Kidney epithelial cell (primary cell): ENCODE measurements at regions not wholly inside any gene's neighbourhood (a gene's known extent, or its start where the extent isn't known, plus 50 kb on each side); places are given as distances from the start of the nearest gene placed in this dataset.

ENCODE experiments used
- DNase-seq: peaks from one replicate; pipeline ENCODE4 v3.0.0-alpha.2; 2010; ENCODE audit warnings: low read depth
- H3K27me3 ChIP-seq: 2 replicates; pipeline ENCODE4 v1.6.0; 2011; ENCODE audit warnings: low read length; ENCODE audit not compliant: control insufficient read depth, insufficient read depth
- H3K36me3 ChIP-seq: 2 replicates; pipeline ENCODE4 v1.5.1; 2011; ENCODE audit warnings: low read length; ENCODE audit not compliant: control insufficient read depth, insufficient read depth
- H3K4me3 ChIP-seq: 2 replicates; pipeline ENCODE4 v1.5.1; 2011; ENCODE audit warnings: low read depth, mild to moderate bottlenecking, control low read depth, low read length
- TF ChIP-seq, protein P1 (sequence below): IDR thresholded peaks from 2 replicates; pipeline ENCODE4 v1.5.1; 2011; ENCODE audit warnings: mild to moderate bottlenecking, moderate library complexity, low read length, control low read depth, inconsistent platforms; ENCODE audit not compliant: insufficient read depth, poor library complexity, severe bottlenecking

DNA sequence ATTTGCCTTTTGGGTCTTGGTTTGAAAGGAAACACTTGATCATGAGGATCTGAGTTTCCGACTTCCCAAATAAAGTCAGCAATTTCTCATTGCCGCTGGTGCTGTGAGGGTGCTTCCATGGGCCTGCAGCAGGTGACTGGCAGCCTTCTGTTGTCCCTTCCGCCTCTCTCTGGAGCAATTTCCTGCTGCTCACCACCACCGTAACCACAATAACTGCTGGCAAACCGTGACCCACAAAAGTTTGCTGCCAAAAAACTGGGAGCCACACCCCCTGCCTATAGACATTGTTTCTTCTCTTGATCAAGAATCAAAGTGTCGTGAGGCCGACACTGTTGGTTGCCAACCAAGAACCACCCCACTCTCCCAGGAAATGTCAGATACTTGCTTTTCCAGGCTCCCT lies 164.0 kb downstream of the NR2F2 start:
- no peak for DNase-seq
- Histone ChIP-seq H3K27me3 (no peaks in the 10 kb centered on the region), H3K36me3 (no peaks in the 10 kb centered on the region), H3K4me3 (no peak overlapping the region)
- TF ChIP-seq, protein P1, sequence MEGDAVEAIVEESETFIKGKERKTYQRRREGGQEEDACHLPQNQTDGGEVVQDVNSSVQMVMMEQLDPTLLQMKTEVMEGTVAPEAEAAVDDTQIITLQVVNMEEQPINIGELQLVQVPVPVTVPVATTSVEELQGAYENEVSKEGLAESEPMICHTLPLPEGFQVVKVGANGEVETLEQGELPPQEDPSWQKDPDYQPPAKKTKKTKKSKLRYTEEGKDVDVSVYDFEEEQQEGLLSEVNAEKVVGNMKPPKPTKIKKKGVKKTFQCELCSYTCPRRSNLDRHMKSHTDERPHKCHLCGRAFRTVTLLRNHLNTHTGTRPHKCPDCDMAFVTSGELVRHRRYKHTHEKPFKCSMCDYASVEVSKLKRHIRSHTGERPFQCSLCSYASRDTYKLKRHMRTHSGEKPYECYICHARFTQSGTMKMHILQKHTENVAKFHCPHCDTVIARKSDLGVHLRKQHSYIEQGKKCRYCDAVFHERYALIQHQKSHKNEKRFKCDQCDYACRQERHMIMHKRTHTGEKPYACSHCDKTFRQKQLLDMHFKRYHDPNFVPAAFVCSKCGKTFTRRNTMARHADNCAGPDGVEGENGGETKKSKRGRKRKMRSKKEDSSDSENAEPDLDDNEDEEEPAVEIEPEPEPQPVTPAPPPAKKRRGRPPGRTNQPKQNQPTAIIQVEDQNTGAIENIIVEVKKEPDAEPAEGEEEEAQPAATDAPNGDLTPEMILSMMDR, result no peak

DNA sequence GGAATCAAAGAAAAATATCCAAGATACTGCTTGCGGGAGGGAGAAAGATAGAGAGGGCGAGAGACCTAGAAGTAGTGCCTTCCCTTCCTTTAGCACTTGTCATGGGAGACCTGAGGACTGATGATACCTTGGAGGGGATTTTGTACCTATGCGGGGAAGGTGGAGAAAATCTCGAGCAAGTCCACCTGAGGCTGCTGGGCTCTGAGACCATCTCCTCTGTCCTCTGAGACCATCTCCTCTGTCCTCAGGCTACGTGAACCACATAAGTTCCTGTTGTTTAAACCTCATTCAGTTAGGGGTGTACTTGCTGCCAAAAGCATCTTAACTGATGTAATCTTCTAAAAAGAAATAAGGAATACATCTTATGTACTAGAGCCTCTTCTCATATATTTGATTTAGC lies 164.9 kb downstream of the NR2F2 start:
- no peak overlapping the region for H3K4me3 ChIP-seq
- TF ChIP-seq, protein P1, result no peak
- H3K36me3 ChIP-seq, result no peaks in the 10 kb centered on the region
- no peak for DNase-seq
- H3K27me3 ChIP-seq, result no peaks in the 10 kb centered on the region

DNA sequence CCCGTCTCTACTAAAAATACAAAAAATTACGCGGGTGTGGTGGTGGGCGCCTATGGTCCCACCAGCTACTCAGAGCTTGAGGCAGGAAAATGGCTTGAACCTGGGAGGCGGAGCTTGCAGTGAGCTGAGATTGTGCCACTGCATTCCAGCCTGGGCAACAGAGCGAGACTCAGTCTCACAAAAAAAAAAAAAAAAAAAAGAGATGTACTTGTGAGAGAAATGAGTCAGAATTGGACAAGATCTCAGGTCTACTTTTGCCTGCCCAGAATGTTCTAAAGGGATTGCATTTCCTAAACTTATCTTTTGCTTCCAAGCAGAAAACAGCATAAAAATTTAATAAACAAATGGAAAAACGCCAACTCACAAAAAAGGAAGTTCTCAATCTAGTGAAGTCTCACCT lies 167.5 kb downstream of the NR2F2 start:
- H3K4me3 ChIP-seq, result no peak overlapping the region
- TF ChIP-seq, protein P1, result no peak
- no peaks in the 10 kb centered on the region for H3K27me3 ChIP-seq
- no peaks in the 10 kb centered on the region for H3K36me3 ChIP-seq
- no peak for DNase-seq

DNA sequence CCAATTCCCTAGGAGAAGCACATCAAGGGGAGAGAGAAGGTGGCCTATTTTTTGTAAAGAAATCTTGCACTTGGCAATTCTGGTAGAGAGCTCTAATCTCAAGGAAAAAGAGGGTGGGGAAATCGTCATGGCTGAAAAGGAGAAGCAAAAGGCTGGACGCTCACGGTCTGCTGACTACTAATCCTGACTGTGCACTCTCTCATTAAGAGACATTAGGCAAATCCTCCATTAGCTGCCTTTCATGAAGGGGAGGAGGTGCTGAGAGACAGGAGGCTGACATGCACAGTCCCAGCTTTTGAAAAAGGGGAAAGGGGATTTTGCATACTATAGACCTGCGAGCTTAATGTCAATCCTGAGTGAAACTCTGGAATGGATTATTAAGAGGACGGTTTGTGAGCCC lies 170.0 kb downstream of the NR2F2 start:
- H3K4me3 ChIP-seq, result no peak overlapping the region
- H3K27me3 ChIP-seq, result no peaks in the 10 kb centered on the region
- no peak for DNase-seq
- TF ChIP-seq, protein P1, result no peak
- H3K36me3 ChIP-seq, result no peaks in the 10 kb centered on the region

DNA sequence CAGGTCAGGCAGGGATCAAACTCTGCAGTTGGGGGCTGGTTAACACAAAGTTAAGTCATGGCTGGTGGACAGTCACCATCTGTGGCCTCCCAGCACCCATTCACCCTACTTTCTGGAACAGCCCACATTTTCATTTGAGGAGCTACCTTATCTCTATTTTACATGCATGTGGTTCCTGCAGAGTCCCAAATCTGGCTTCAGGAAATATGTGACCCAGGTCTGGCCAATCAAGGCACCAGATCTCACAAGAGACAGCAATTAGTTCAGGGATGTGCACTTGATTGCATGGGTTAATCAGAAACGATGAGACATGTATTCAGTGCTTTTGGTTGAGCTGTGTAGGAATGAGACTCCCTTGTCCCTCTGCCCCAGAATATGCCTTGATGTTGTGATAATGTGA lies 170.9 kb downstream of the NR2F2 start:
- TF ChIP-seq, protein P1, result no peak
- H3K27me3 ChIP-seq, result no peaks in the 10 kb centered on the region
- no peaks in the 10 kb centered on the region for H3K36me3 ChIP-seq
- no peak for DNase-seq
- no peak overlapping the region for H3K4me3 ChIP-seq

DNA sequence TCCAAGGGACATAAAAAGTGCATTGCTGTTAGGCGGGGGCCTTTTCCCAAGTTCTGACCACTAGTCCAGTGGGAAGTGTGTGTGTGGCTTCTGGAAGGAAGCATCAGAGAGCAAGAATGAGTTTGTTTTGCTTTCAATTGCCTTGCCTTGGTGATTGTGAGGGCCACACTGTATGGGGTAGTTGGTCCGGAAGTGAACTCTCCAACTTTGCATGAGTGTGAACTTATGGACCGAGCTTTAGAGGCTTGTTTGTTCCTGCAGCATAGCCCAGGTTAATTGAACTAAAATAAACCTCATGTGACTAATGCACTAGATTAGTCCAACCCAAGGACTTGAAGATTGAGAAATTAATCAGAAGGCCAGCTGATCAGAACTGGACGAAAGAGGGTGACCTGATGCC lies 171.7 kb downstream of the NR2F2 start:
- TF ChIP-seq, protein P1, result no peak
- no peaks in the 10 kb centered on the region for H3K36me3 ChIP-seq
- DNase-seq, result no peak
- H3K27me3 ChIP-seq, result no peaks in the 10 kb centered on the region
- H3K4me3 ChIP-seq, result no peak overlapping the region
